Fibroblast of lung (primary cell): ENCODE measurements at regions not wholly inside any gene's neighbourhood (a gene's known extent, or its start where the extent isn't known, plus 50 kb on each side); places are given as distances from the start of the nearest gene placed in this dataset.
A peak's percentile ranks its signal among the peaks of the same experiment; 100 is the strongest.

ENCODE experiments used
- DNase-seq, 2 donors: peaks; one replicate each; pipeline versions ENCODE4 v3.0.0 to v3.0.0-alpha.2; 2010; ENCODE audit warnings: low read depth in 2 of 2
- H2AFZ ChIP-seq: 2 replicates; pipeline ENCODE4 v1.5.1; 2012; ENCODE audit warnings: low read length, control low read depth, inconsistent platforms
- H3K27ac ChIP-seq: 2 replicates; pipeline ENCODE4 v1.5.1; 2011; ENCODE audit warnings: low read length, control low read depth; ENCODE audit not compliant: insufficient read depth
- H3K27me3 ChIP-seq: 2 replicates; pipeline ENCODE4 v1.5.1; 2011; ENCODE audit warnings: mild to moderate bottlenecking, low read length; ENCODE audit not compliant: control insufficient read depth, insufficient read depth
- H3K36me3 ChIP-seq: 2 replicates; pipeline ENCODE4 v1.5.1; 2011; ENCODE audit warnings: low read length; ENCODE audit not compliant: control insufficient read depth, insufficient read depth
- H3K4me1 ChIP-seq: 2 replicates; pipeline ENCODE4 v1.5.1; 2011; ENCODE audit warnings: low read length; ENCODE audit not compliant: control insufficient read depth, insufficient read depth; ENCODE audit errors: extremely low read depth
- H3K4me2 ChIP-seq: 2 replicates; pipeline ENCODE4 v1.5.1; 2011; ENCODE audit warnings: low read length, control low read depth; ENCODE audit not compliant: insufficient read depth; ENCODE audit errors: extremely low read depth
- H3K4me3 ChIP-seq, 4 experiments: fragments of 200-600 bp in 1 of 4; sonication (generic) in 1 of 4; replicated peaks in 1 of 4; 2 replicates each; pipeline ENCODE4 v1.5.1; 2011 to 2016; ENCODE audit warnings: low read length in 4 of 4, low read depth in 3 of 4, mild to moderate bottlenecking in 3 of 4, control low read depth in 2 of 4, inconsistent platforms in 1 of 4, mixed read lengths in 1 of 4; ENCODE audit not compliant: insufficient read depth in 1 of 4; ENCODE audit errors: control extremely low read depth in 1 of 4
- H3K79me2 ChIP-seq: 2 replicates; pipeline ENCODE4 v1.5.1; 2012; ENCODE audit warnings: mild to moderate bottlenecking, low read length, inconsistent platforms; ENCODE audit not compliant: control insufficient read depth, insufficient read depth
- H3K9ac ChIP-seq: 2 replicates; pipeline ENCODE4 v1.5.1; 2011; ENCODE audit warnings: mild to moderate bottlenecking, low read length, control low read depth; ENCODE audit not compliant: insufficient read depth
- H3K9me3 ChIP-seq: 2 replicates; pipeline ENCODE4 v1.5.1; 2012; ENCODE audit warnings: low read depth, low read length; ENCODE audit not compliant: control insufficient read depth, insufficient read depth
- H4K20me1 ChIP-seq: 2 replicates; pipeline ENCODE4 v1.5.1; 2011; ENCODE audit warnings: low read length; ENCODE audit not compliant: control insufficient read depth, insufficient read depth; ENCODE audit errors: extremely low read depth
- EZH2 ChIP-seq: IDR thresholded peaks from 2 replicates; pipeline ENCODE4 v1.5.1; 2012; ENCODE audit warnings: low read length, control low read depth, mild to moderate bottlenecking; ENCODE audit errors: missing control alignments
- TF ChIP-seq, protein P1 (sequence below), 2 donors: IDR thresholded peaks in 1 of 2; conservative IDR thresholded peaks in 1 of 2; 1 replicate in 1 of 2; 2 replicates in 1 of 2; pipeline ENCODE4 v1.5.1; 2011 to 2012; ENCODE audit warnings: low read length in 2 of 2, control low read depth in 1 of 2, inconsistent platforms in 1 of 2, low read depth in 1 of 2, mild to moderate bottlenecking in 1 of 2

DNA sequence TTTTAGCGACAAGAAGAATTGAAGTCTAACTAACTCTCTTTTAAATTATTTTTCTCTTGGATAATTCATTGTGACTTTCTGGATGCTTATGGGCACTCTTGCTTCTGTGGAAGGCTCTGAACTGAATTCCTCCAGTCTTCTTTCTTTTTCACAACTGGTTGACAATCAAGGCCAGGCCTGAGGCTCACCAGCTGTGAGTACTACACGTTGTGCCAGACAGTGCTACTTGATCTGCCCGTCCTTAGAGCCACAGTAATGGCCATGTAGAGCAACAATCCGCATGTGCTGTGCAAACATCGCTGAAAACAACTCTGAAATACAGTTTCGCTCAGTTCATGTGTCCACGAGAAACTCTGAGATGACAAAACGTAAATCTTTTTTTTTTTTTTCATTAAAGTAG lies 1336.3 kb upstream of the AGA start:
- Histone ChIP-seq H3K27ac (no peak overlapping the region), H4K20me1 (no peaks in the 10 kb centered on the region), H3K9me3 (no peaks in the 10 kb centered on the region), H3K79me2 (no peaks in the 10 kb centered on the region), H3K4me3 (no peak overlapping the region), H3K9ac (no peak overlapping the region), H3K27me3 (no peaks in the 10 kb centered on the region), H3K4me1 (no peaks in the 10 kb centered on the region), H3K4me2 (no peak overlapping the region), H3K36me3 (no peaks in the 10 kb centered on the region), H2AFZ (no peak overlapping the region)
- no peak for DNase-seq
- TF ChIP-seq, protein P1, sequence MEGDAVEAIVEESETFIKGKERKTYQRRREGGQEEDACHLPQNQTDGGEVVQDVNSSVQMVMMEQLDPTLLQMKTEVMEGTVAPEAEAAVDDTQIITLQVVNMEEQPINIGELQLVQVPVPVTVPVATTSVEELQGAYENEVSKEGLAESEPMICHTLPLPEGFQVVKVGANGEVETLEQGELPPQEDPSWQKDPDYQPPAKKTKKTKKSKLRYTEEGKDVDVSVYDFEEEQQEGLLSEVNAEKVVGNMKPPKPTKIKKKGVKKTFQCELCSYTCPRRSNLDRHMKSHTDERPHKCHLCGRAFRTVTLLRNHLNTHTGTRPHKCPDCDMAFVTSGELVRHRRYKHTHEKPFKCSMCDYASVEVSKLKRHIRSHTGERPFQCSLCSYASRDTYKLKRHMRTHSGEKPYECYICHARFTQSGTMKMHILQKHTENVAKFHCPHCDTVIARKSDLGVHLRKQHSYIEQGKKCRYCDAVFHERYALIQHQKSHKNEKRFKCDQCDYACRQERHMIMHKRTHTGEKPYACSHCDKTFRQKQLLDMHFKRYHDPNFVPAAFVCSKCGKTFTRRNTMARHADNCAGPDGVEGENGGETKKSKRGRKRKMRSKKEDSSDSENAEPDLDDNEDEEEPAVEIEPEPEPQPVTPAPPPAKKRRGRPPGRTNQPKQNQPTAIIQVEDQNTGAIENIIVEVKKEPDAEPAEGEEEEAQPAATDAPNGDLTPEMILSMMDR (conservative IDR thresholded peaks at IDR 0.05 in 1 of 2, IDR thresholded peaks at IDR 0.05 in 1 of 2; ENCODE audit: low read depth in 1 of 2, low read length in 2 of 2), result no peak
- no peak for TF ChIP-seq EZH2

DNA sequence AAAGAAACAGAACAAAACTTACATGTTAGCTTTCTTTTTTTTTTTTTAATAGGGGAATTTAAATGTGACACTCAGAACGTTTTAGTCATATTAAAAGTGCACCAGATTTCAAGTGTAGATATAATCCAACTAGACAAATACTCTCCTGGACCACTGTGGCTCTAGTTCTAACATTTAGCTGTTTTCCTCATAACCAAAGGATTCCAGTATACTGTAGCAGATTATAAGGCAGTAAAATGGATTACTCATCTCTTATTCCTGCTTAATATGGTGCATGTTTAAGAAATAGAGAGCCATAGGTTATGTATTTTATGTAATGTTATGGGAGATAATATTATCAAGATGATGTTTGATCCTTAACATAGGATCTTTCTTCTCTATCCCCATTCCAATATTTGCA lies 1339.5 kb upstream of the AGA start:
- Histone ChIP-seq H3K27ac (no peak overlapping the region), H3K4me2 (no peak overlapping the region), H4K20me1 (no peaks in the 10 kb centered on the region), H3K9ac (no peak overlapping the region), H3K79me2 (no peaks in the 10 kb centered on the region), H2AFZ (no peak overlapping the region), H3K36me3 (no peaks in the 10 kb centered on the region), H3K27me3 (no peaks in the 10 kb centered on the region), H3K9me3 (no peaks in the 10 kb centered on the region), H3K4me1 (no peaks in the 10 kb centered on the region), H3K4me3 (no peak overlapping the region)
- no peak for DNase-seq
- no peak for TF ChIP-seq EZH2
- TF ChIP-seq, protein P1 (conservative IDR thresholded peaks at IDR 0.05 in 1 of 2, IDR thresholded peaks at IDR 0.05 in 1 of 2; ENCODE audit: low read depth in 1 of 2, low read length in 2 of 2), result no peak

DNA sequence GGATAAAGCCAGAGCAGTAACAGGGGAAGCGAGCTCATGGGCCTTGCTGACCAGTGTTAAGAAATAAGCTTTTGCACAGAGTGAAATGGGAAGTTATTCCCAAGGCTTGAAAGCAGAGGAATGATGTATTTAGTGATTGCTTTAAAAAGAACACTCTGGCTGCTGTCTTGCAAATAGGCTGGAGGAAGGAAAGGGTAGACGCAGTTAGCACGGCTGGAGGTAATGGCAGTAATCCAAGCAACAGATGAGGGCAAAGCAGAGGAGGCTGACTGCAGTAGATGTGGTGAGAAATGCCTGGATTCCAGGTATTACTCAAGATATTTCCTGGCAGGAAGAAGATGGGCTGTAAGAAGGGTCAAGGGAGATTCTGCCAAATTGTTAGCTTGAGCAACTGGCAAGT lies 1342.3 kb upstream of the AGA start:
- Histone ChIP-seq H3K4me1 (no peaks in the 10 kb centered on the region), H3K4me3 (no peak overlapping the region), H3K27me3 (no peaks in the 10 kb centered on the region), H2AFZ (no peak overlapping the region), H3K79me2 (no peaks in the 10 kb centered on the region), H3K4me2 (no peak overlapping the region), H3K27ac (no peak overlapping the region), H4K20me1 (no peaks in the 10 kb centered on the region), H3K9me3 (no peaks in the 10 kb centered on the region), H3K36me3 (no peaks in the 10 kb centered on the region), H3K9ac (no peak overlapping the region)
- TF ChIP-seq, protein P1 (conservative IDR thresholded peaks at IDR 0.05 in 1 of 2, IDR thresholded peaks at IDR 0.05 in 1 of 2; ENCODE audit: low read depth in 1 of 2, low read length in 2 of 2), result no peak
- TF ChIP-seq EZH2, result no peak
- DNase-seq, result peak; percentile 9 to 78
